ENCODE measurements at regions not wholly inside any gene's neighbourhood (a gene's known extent, or its start where the extent isn't known, plus 50 kb on each side); places are given as distances from the start of the nearest gene placed in this dataset.

DNA sequence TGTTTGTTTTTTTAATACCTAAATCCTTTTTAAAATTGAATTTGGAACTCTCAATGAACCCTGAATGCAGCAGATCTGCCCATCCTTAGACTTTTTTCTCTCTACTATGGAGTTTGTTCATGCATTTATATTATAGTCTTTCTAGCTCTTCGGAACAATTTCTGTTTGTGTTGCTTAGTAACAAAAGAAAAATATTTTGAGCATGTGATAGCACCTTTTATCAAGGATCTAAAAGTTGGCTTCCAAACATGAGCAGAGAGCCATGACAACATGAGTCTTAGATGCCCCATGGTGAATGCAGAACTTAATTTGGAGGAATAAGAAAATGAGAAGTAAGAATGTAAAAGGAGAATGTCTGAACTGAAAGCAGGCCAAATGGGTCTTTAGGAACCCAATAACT is 133.7 kb downstream of the EDN1 start:
- FAIRE-seq: no peak
- Histone ChIP-seq H3K27me3 (ENCODE audit: control insufficient read depth, insufficient read depth, low read length) (no peaks in the 10 kb centered on the region), H3K9me3 (ENCODE audit: control insufficient read depth in 2 of 3, insufficient read depth in 1 of 3, low read length in 3 of 3) (no peaks in the 10 kb centered on the region), H3K9ac (ENCODE audit: low read length in 3 of 3) (no peak overlapping the region), H3K4me1 (ENCODE audit: control insufficient read depth in 2 of 3, insufficient read depth in 2 of 3, low read depth in 1 of 3, low read length in 3 of 3) (no peaks in the 10 kb centered on the region), H3K4me3 (ENCODE audit: low read length in 3 of 3) (no peak overlapping the region), H3K27ac (ENCODE audit: low read depth in 2 of 2, low read length in 2 of 2) (no peak overlapping the region), H3K36me3 (ENCODE audit: control insufficient read depth in 2 of 3, insufficient read depth in 3 of 3, low read length in 3 of 3) (no peaks in the 10 kb centered on the region)
- TF ChIP-seq, protein P1, sequence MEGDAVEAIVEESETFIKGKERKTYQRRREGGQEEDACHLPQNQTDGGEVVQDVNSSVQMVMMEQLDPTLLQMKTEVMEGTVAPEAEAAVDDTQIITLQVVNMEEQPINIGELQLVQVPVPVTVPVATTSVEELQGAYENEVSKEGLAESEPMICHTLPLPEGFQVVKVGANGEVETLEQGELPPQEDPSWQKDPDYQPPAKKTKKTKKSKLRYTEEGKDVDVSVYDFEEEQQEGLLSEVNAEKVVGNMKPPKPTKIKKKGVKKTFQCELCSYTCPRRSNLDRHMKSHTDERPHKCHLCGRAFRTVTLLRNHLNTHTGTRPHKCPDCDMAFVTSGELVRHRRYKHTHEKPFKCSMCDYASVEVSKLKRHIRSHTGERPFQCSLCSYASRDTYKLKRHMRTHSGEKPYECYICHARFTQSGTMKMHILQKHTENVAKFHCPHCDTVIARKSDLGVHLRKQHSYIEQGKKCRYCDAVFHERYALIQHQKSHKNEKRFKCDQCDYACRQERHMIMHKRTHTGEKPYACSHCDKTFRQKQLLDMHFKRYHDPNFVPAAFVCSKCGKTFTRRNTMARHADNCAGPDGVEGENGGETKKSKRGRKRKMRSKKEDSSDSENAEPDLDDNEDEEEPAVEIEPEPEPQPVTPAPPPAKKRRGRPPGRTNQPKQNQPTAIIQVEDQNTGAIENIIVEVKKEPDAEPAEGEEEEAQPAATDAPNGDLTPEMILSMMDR (IDR thresholded peaks at IDR 0.05; ENCODE audit: borderline replicate concordance, extremely low read depth, insufficient read depth): no peak
- intact Hi-C loops (cut with DNase I): no loop called here
- peak in 1 of 5 donors; percentile 10 for DNase-seq

DNA sequence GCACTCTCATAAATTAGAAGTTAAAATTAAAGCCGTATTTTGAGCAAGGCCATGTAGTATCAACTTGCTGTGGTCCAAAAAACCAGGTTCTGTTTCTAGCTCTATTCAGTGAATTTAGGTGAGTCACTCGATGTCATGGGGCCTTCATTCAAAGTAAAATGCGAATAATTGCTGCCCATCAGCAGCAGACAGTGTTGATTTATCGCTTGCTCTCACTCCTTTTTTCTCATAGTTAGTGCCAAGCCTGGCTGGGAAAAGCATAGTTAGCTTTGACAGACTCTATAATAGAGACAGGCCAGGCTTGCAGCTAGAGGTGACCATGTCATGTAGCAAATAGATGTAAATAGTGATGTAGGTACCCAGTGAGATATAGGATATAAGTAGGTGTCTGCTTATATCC is 136.0 kb downstream of the EDN1 start:
- intact Hi-C loops (cut with DNase I): no loop called here
- Histone ChIP-seq H3K4me3 (ENCODE audit: low read length in 3 of 3) (no peak overlapping the region), H3K27ac (ENCODE audit: low read depth in 2 of 2, low read length in 2 of 2) (no peak overlapping the region), H3K27me3 (ENCODE audit: control insufficient read depth, insufficient read depth, low read length) (no peaks in the 10 kb centered on the region), H3K9ac (ENCODE audit: low read length in 3 of 3) (no peak overlapping the region), H3K9me3 (ENCODE audit: control insufficient read depth in 2 of 3, insufficient read depth in 1 of 3, low read length in 3 of 3) (no peaks in the 10 kb centered on the region), H3K36me3 (ENCODE audit: control insufficient read depth in 2 of 3, insufficient read depth in 3 of 3, low read length in 3 of 3) (no peaks in the 10 kb centered on the region), H3K4me1 (ENCODE audit: control insufficient read depth in 2 of 3, insufficient read depth in 2 of 3, low read depth in 1 of 3, low read length in 3 of 3) (no peaks in the 10 kb centered on the region)
- DNase-seq: no peak
- no peak for FAIRE-seq
- TF ChIP-seq, protein P1 (IDR thresholded peaks at IDR 0.05; ENCODE audit: borderline replicate concordance, extremely low read depth, insufficient read depth): no peak

DNA sequence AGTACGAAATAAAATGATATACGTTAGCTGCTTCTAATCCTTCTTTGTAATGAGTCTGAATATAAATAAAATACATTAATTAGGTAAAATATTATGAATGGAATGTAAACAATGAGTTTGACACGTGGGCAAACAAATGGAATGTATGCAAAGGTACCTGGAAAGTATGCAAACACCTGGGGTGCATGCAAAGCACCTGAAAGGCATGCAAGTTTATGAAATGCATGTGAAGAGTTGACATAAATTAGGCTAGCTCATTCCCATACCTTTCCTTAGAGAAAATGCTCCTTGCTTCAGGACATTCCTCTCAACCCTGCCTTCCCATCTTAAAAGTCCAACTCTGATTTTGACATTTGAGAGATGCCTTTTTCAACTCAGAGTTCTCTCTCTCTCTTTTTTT is 140.9 kb downstream of the EDN1 start:
- Histone ChIP-seq H3K27ac (ENCODE audit: low read depth in 2 of 2, low read length in 2 of 2) (no peak overlapping the region), H3K9ac (ENCODE audit: low read length in 3 of 3) (no peak overlapping the region), H3K9me3 (ENCODE audit: control insufficient read depth in 2 of 3, insufficient read depth in 1 of 3, low read length in 3 of 3) (peaks cover 0 to 5% (median 0%) of the 10 kb centered on the region in 3 donors), H3K4me1 (ENCODE audit: control insufficient read depth in 2 of 3, insufficient read depth in 2 of 3, low read depth in 1 of 3, low read length in 3 of 3) (no peaks in the 10 kb centered on the region), H3K27me3 (ENCODE audit: control insufficient read depth, insufficient read depth, low read length) (no peaks in the 10 kb centered on the region), H3K4me3 (ENCODE audit: low read length in 3 of 3) (no peak overlapping the region), H3K36me3 (ENCODE audit: control insufficient read depth in 2 of 3, insufficient read depth in 3 of 3, low read length in 3 of 3) (no peaks in the 10 kb centered on the region)
- TF ChIP-seq, protein P1 (IDR thresholded peaks at IDR 0.05; ENCODE audit: borderline replicate concordance, extremely low read depth, insufficient read depth): no peak
- intact Hi-C loops (cut with DNase I): no loop called here
- no peak for DNase-seq
- FAIRE-seq: no peak

DNA sequence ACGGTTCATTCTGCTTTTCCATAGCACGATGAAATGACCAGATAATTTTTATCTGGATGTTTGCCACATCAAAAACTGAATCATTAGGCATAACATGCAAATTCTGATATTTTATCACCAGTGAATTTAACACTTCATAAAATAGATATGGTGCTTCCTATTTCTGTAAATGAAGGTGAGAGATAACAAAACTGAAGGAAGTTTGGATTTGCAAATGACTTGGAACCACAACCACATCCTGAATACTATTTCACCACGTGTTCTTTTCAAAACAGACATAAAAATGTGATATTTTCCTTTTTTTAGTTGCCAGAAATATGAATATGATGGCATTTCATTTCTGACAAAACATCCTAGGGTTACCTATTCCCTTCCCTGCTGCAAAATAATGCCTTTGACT is 146.1 kb downstream of the EDN1 start:
- peaks cover 0 to 5% (median 0%) of the 10 kb centered on the region in 3 donors for H3K9me3 ChIP-seq (ENCODE audit: control insufficient read depth in 2 of 3, insufficient read depth in 1 of 3, low read length in 3 of 3)
- TF ChIP-seq, protein P1 (IDR thresholded peaks at IDR 0.05; ENCODE audit: borderline replicate concordance, extremely low read depth, insufficient read depth): no peak
- intact Hi-C loops (cut with DNase I): no loop called here
- FAIRE-seq (no peak), DNase-seq (no peak)
- no peak overlapping the region for H3K9ac ChIP-seq (ENCODE audit: low read length in 3 of 3)
- no peaks in the 10 kb centered on the region for H3K36me3 ChIP-seq (ENCODE audit: control insufficient read depth in 2 of 3, insufficient read depth in 3 of 3, low read length in 3 of 3)
- H3K4me3 ChIP-seq (ENCODE audit: low read length in 3 of 3): no peak overlapping the region
- no peak overlapping the region for H3K27ac ChIP-seq (ENCODE audit: low read depth in 2 of 2, low read length in 2 of 2)
- H3K4me1 ChIP-seq (ENCODE audit: control insufficient read depth in 2 of 3, insufficient read depth in 2 of 3, low read depth in 1 of 3, low read length in 3 of 3): peaks cover 0 to 4% (median 0%) of the 10 kb centered on the region in 3 donors
- H3K27me3 ChIP-seq (ENCODE audit: control insufficient read depth, insufficient read depth, low read length): no peaks in the 10 kb centered on the region
